ENCODE measurements at regions not wholly inside any gene's neighbourhood (a gene's known extent, or its start where the extent isn't known, plus 50 kb on each side); places are given as distances from the start of the nearest gene placed in this dataset.

DNA sequence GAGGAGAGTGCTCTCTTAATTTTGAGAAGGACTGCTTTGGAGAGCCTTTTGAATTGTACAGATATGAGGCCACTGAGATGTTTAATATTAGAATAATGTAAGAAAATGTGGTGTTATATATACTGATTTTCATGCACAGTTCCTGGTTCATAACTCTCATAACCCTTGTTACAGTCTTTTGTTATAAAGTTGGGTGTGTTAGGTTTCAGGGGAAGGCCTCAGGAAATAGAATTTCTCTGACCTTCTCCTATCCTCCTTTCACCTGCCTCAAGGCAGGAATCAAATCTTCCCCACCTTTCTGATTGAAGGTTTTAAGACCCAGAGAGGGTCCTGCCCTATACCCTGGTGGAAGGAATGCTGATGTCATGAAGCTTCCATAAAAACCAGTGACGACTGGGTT lies 245.9 kb downstream of the NSUN3 start:
- TF ChIP-seq, protein P1, sequence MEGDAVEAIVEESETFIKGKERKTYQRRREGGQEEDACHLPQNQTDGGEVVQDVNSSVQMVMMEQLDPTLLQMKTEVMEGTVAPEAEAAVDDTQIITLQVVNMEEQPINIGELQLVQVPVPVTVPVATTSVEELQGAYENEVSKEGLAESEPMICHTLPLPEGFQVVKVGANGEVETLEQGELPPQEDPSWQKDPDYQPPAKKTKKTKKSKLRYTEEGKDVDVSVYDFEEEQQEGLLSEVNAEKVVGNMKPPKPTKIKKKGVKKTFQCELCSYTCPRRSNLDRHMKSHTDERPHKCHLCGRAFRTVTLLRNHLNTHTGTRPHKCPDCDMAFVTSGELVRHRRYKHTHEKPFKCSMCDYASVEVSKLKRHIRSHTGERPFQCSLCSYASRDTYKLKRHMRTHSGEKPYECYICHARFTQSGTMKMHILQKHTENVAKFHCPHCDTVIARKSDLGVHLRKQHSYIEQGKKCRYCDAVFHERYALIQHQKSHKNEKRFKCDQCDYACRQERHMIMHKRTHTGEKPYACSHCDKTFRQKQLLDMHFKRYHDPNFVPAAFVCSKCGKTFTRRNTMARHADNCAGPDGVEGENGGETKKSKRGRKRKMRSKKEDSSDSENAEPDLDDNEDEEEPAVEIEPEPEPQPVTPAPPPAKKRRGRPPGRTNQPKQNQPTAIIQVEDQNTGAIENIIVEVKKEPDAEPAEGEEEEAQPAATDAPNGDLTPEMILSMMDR (IDR thresholded peaks at IDR 0.05; ENCODE audit: poor library complexity, severe bottlenecking), result no peak
- TF ChIP-seq EP300 (conservative IDR thresholded peaks at IDR 0.05; ENCODE audit: poor library complexity, severe bottlenecking), result no peak
- TF ChIP-seq POLR2AphosphoS5 (IDR thresholded peaks at IDR 0.05), result no peak
- no peak for TF ChIP-seq EZH2 (IDR thresholded peaks at IDR 0.05; ENCODE audit: borderline replicate concordance, insufficient read depth, low read length, poor library complexity, severe bottlenecking)
